Skeletal muscle tissue (tissue), 3 donors: ENCODE measurements at regions not wholly inside any gene's neighbourhood (a gene's known extent, or its start where the extent isn't known, plus 50 kb on each side); places are given as distances from the start of the nearest gene placed in this dataset.

Experiments used
- H3K27ac ChIP-seq: one replicate; pipeline ENCODE4 v1.7.0; 2013; ENCODE audit warnings: mild to moderate bottlenecking, low read depth, low read length, inconsistent platforms
- H3K27me3 ChIP-seq, 3 donors: one replicate each; pipeline ENCODE4 v1.7.0; 2013; ENCODE audit warnings: low read length in 3 of 3; ENCODE audit not compliant: control insufficient read depth in 3 of 3, insufficient read depth in 3 of 3
- H3K36me3 ChIP-seq, 3 donors: one replicate each; pipeline ENCODE4 v1.7.0; 2013; ENCODE audit warnings: low read length in 3 of 3; ENCODE audit not compliant: control insufficient read depth in 3 of 3, insufficient read depth in 3 of 3
- H3K4me1 ChIP-seq, 3 donors: one replicate each; pipeline ENCODE4 v1.7.0; 2013; ENCODE audit warnings: low read length in 3 of 3, mild to moderate bottlenecking in 3 of 3; ENCODE audit not compliant: control insufficient read depth in 3 of 3, insufficient read depth in 3 of 3
- H3K4me3 ChIP-seq, 3 donors: one replicate each; pipeline ENCODE4 v1.7.0; 2013; ENCODE audit warnings: low read length in 3 of 3
- H3K9ac ChIP-seq, 3 donors: one replicate each; pipeline ENCODE4 v1.7.0; 2013; ENCODE audit warnings: low read length in 3 of 3, mild to moderate bottlenecking in 3 of 3, moderate library complexity in 2 of 3, low read depth in 1 of 3
- H3K9me3 ChIP-seq, 3 donors: one replicate each; pipeline ENCODE4 v1.7.0; 2013; ENCODE audit warnings: low read length in 3 of 3; ENCODE audit not compliant: control insufficient read depth in 3 of 3
- donor health status: Osteomylitis.

- Histone ChIP-seq H3K4me1 (no peaks in the 10 kb centered on the region), H3K27ac (no peak overlapping the region), H3K9me3 (no peaks in the 10 kb centered on the region), H3K36me3 (no peaks in the 10 kb centered on the region), H3K4me3 (no peak overlapping the region), H3K9ac (no peak overlapping the region), H3K27me3 (no peaks in the 10 kb centered on the region)
Measured at GRCh38 chr4:45102716-45103115, 376.4 kb upstream of the GNPDA2 start.

- no peaks in the 10 kb centered on the region for H3K27me3 ChIP-seq
- no peaks in the 10 kb centered on the region for H3K4me1 ChIP-seq
- H3K27ac ChIP-seq: no peak overlapping the region
- H3K36me3 ChIP-seq: no peaks in the 10 kb centered on the region
- no peaks in the 10 kb centered on the region for H3K9me3 ChIP-seq
- H3K9ac ChIP-seq: no peak overlapping the region
- no peak overlapping the region for H3K4me3 ChIP-seq
Measured at GRCh38 chr4:45100956-45101818, 374.8 kb upstream of the GNPDA2 start.

GRCh38 chr4:45099471-45099870 is 373.1 kb upstream of the GNPDA2 start:
- H3K27me3 ChIP-seq: no peaks in the 10 kb centered on the region
- H3K9me3 ChIP-seq: no peaks in the 10 kb centered on the region
- no peak overlapping the region for H3K9ac ChIP-seq
- no peak overlapping the region for H3K27ac ChIP-seq
- H3K36me3 ChIP-seq: no peaks in the 10 kb centered on the region
- H3K4me1 ChIP-seq: no peaks in the 10 kb centered on the region
- no peak overlapping the region for H3K4me3 ChIP-seq

GRCh38 chr4:45094684-45095083 is 368.3 kb upstream of the GNPDA2 start:
- H3K4me3 ChIP-seq: no peak overlapping the region
- H3K27ac ChIP-seq: no peak overlapping the region
- no peaks in the 10 kb centered on the region for H3K9me3 ChIP-seq
- no peaks in the 10 kb centered on the region for H3K4me1 ChIP-seq
- no peaks in the 10 kb centered on the region for H3K36me3 ChIP-seq
- H3K9ac ChIP-seq: no peak overlapping the region
- no peaks in the 10 kb centered on the region for H3K27me3 ChIP-seq

- Histone ChIP-seq H3K27me3 (no peaks in the 10 kb centered on the region), H3K4me1 (no peaks in the 10 kb centered on the region), H3K9ac (no peak overlapping the region), H3K4me3 (no peak overlapping the region), H3K9me3 (no peaks in the 10 kb centered on the region), H3K36me3 (no peaks in the 10 kb centered on the region), H3K27ac (no peak overlapping the region)
Measured at GRCh38 chr4:45082101-45082500, 355.7 kb upstream of the GNPDA2 start.

GRCh38 chr4:45079616-45080015 is 353.3 kb upstream of the GNPDA2 start:
- Histone ChIP-seq H3K9me3 (no peaks in the 10 kb centered on the region), H3K4me3 (no peak overlapping the region), H3K27me3 (no peaks in the 10 kb centered on the region), H3K27ac (no peak overlapping the region), H3K36me3 (no peaks in the 10 kb centered on the region), H3K9ac (no peak overlapping the region), H3K4me1 (no peaks in the 10 kb centered on the region)

- Histone ChIP-seq H3K27me3 (no peaks in the 10 kb centered on the region), H3K36me3 (no peaks in the 10 kb centered on the region), H3K4me3 (no peak overlapping the region), H3K9ac (no peak overlapping the region), H3K4me1 (no peaks in the 10 kb centered on the region), H3K9me3 (no peaks in the 10 kb centered on the region), H3K27ac (no peak overlapping the region)
Measured at GRCh38 chr4:45078201-45078600, 351.8 kb upstream of the GNPDA2 start.

GRCh38 chr4:45072981-45073380 is 346.6 kb upstream of the GNPDA2 start:
- Histone ChIP-seq H3K9ac (no peak overlapping the region), H3K27ac (no peak overlapping the region), H3K9me3 (no peaks in the 10 kb centered on the region), H3K4me1 (no peaks in the 10 kb centered on the region), H3K36me3 (no peaks in the 10 kb centered on the region), H3K4me3 (no peak overlapping the region), H3K27me3 (no peaks in the 10 kb centered on the region)

GRCh38 chr4:45064741-45065140 is 338.4 kb upstream of the GNPDA2 start:
- H3K4me3 ChIP-seq: no peak overlapping the region
- no peaks in the 10 kb centered on the region for H3K27me3 ChIP-seq
- H3K9me3 ChIP-seq: no peaks in the 10 kb centered on the region
- no peaks in the 10 kb centered on the region for H3K4me1 ChIP-seq
- H3K27ac ChIP-seq: no peak overlapping the region
- no peaks in the 10 kb centered on the region for H3K36me3 ChIP-seq
- no peak overlapping the region for H3K9ac ChIP-seq

GRCh38 chr4:45063696-45064095 is 337.3 kb upstream of the GNPDA2 start:
- no peak overlapping the region for H3K9ac ChIP-seq
- no peaks in the 10 kb centered on the region for H3K36me3 ChIP-seq
- H3K27me3 ChIP-seq: no peaks in the 10 kb centered on the region
- H3K9me3 ChIP-seq: no peaks in the 10 kb centered on the region
- H3K4me1 ChIP-seq: no peaks in the 10 kb centered on the region
- no peak overlapping the region for H3K4me3 ChIP-seq
- H3K27ac ChIP-seq: no peak overlapping the region
